GM19025 (cell line): ENCODE measurements at regions not wholly inside any gene's neighbourhood (a gene's known extent, or its start where the extent isn't known, plus 50 kb on each side); places are given as distances from the start of the nearest gene placed in this dataset.
"Not testable (repeated sequence)": the region's sequence is repeated elsewhere in the genome, so short reads cannot be mapped to it uniquely, and the experiment has no call there.

Source experiments
- ATAC-seq: cut with Tn5 transposase; IDR thresholded peaks from one replicate; pipeline ENCODE4 v1.9.1; 2021; ENCODE audit warnings: mild to moderate bottlenecking, low read depth, moderate library complexity; ENCODE audit not compliant: unreplicated experiment

DNA sequence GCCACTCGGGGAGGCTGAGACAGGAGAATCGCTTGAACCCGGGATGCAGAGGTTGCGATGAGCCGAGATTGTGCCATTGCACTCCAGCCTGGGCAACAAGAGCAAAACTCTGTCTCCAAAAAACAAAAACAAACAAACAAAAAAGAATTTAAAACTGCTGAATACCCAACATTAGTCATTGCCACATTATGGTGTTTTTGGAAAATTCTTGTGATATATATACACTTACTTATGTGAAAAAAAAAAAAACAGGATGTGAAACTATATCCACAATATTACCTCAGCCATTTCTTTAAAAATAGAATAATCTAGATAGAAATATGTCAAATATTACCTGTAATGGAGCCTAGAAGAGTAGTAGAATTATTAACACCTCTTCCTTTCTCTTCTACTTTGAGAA lies 288.3 kb upstream of the FN1 start:
- ATAC-seq = no peak

DNA sequence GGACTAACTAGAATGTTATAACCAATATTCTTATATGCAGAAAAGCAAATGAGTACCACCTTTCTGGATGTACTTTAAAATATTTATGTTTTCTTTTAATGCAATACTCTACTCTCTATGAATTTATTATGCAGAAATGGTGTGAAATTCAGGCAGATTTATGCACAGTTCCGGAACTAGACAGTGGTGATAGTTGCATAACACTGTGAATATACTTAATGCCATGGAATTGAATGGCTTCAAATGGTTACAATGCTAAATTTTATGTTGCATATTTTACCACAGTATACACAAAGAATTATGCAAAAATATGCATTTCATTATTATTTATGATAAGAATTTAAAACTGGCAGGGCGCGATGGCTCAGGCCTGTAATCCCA lies 287.8 kb upstream of the FN1 start:
- ATAC-seq = no peak

DNA sequence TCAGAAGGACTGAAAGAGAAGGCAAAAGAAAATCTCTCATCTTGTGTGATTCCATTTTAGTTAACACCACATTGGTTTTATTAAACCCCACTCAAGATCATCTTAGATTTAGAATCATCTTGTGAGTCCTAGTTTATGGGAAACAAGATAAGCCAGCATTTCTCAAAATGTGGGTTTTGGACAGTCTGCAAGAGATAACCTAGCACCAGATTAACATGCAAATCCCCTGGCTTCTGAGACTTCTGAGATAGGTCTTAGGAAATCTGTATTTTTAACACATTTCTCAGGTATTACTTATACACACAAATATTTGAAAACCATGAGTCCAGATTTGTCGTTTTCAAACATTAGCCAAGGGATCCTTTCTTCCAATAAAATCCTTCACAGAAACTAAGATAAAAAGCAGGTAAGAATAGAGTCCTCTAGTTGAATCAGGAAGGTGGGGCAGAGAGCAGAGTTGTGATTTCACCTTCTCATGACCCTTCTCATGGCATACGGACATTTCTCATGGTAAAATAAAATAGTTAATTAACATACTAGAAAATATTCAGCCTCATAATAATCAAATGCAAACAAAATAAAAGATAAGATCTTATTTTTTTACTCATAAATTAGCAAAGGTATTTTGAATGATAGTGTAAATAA lies 287.2 kb upstream of the FN1 start:
- no peak for ATAC-seq

DNA sequence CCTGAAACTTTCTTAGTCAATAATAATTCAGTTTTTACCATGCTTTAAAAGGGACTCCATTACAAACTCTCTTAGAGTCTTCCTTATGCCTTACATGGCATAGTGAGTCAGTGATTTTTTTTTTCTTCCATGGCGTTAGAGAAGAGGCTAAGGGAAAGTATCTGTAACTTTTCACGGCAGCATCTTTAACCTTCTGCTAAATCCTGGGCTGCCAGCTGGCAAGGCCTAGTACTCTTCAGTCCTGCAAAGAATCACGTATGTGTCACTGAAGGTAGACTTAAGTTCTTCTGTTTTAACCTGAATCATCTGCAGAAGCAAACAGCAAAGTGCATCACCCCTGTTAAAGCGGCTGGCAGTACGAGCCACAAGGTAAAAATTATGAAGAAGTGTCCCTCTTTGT lies 286.3 kb upstream of the FN1 start:
- no peak for ATAC-seq

DNA sequence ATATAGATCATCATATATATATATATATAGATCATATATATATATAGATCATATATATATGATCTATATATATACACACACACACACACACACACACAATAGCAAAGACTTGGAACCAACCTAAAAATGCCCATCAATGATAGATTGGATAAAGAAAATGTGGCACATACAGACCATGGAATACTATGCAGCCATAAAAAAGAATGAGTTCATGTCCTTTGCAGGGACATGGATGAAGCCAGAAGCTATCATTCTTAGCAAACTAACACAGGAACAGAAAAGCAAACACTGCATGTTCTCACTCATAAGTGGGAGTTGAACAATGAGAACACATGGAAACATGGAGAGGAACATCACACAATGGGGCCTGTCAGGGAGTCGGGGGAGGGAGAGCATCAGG lies 285.6 kb upstream of the FN1 start:
- ATAC-seq = not testable (repeated sequence)

DNA sequence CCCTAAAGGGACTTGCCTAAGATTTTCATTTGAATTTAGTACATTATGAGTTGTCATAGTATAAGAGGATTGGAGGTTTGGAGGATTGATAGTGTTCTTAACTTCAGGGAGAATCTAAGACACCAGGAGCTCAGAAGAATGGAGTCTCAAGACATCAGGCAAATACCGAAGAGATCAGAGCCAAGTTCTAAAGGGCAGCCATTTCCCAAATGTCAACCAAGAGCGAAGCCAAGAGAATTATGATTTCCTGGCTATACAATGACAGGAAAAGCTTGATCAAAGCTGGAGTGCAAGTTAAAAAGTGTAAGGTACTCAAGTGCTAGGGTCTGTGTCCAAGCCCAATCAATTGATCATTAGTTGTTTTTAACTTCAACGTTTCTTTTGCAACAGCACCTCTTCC lies 283.0 kb upstream of the FN1 start:
- ATAC-seq = no peak

DNA sequence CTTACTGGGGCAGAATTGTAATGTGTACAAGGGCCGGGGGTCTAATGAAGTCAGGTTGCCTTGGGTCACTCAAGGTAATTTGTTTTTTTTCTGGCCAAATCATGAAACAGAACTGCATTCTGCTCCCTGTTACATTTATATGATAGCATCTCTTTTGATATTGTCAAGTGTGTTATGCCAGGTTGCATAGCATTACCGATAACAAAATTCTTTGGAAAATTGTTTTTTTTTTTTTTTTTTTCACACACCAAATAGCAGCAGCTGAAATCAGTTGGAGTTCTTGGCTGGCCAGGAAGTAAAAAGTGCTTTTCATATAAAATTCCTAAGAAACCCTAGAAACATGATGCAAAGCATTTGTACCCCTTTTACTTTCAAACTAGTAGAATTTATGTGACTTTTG lies 282.6 kb upstream of the FN1 start:
- no peak for ATAC-seq

DNA sequence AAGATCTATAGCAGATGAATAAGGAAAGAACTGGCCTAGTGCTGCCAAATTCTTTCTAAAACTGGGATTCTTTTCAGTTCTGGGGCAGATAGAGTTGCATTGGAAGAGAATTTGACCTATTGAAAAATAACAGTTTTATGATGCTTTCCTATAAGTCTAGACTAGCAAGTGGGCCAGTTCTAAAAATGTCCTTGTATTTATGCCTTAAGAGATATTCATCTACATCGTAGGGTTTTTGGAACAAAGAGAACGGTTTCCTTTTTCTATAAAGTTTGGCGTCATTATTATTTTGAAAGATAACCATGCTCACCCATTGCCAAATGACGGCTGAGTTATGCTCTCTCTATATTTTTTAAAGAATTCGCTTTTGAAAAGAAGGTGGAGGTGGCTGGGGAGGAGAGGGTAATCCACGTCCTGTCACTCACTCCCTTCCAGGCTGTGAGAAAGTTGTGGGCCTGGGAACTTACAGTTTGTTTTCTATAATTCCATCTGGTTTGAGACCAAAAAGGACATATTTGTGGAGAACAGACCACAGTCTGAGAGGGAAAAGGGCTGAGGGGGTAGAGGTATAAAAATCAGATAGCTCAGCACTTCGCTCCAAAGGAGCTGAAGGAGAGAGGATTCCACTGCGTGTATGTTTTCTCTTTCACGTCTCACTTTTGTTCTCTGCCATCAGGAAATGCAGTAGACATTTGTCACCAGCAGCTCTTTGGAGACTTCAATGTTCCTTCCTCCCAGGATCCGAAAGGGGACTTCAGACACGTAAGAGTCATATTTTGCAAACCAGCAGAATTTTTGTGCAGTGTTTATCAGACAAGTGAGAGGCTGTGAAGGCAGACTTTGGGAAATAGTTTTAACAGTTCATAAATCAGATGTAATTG lies 281.9 kb upstream of the FN1 start:
- no peak for ATAC-seq

DNA sequence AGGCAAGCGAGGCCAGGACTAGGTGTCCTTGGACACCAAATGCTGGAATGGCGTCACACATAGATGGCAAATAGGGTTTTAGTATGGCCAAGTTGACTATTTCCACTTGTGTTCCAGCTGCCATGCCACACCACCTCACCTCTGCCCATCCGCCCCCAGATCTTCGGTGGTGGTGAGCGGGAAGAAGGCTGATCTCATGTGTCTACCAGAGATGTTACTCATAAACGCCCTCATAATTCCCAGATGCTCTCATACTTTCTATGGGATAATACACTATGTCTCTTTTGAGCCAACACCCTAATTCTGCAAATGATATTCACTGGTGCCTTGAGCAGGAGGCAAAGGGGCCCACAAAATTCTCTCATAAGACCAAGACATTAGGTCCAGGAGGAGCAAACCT lies 281.1 kb upstream of the FN1 start:
- ATAC-seq = no peak

DNA sequence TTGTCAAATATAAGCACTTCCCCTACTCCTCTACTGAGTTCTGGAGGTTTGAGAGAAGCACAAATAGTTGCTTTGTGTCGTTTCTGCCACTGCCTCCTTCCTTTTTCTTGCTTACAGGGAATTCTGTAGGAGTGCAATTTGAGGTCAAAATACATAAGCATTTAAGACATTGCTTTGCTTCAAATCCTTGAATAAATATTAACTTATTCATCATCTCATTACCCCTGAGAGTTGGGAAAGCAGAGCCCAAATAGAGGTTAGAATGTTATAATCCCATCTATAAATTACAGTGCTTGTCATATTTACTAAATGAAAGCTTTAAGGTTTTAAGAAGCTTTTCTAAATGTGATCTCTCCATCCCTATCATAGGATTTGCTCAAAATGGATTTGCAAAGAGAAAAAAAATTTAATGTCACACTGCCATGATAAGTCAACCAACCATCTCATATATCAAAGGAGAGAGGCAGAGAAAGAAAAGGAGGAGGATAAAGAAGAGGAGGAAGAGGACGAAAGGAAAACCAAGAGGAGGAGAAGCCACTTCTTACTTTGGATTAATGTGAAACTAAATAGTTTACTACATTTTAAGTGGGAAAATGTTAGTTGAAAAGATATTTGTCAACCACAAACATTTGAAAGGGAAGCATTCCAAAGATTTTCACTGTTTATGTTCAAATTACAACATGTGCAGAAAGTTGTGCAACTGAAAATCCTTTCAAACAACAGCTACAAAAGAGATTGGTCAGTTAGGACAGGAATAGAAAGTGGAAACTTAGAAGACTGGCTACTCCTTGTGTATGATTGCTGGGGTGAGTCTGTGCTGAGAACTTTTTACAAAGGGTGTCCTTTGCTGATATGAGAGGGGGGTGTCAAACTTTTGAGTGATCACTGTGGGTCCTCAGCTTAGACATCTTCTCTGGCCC lies 277.3 kb upstream of the FN1 start:
- ATAC-seq = no peak

DNA sequence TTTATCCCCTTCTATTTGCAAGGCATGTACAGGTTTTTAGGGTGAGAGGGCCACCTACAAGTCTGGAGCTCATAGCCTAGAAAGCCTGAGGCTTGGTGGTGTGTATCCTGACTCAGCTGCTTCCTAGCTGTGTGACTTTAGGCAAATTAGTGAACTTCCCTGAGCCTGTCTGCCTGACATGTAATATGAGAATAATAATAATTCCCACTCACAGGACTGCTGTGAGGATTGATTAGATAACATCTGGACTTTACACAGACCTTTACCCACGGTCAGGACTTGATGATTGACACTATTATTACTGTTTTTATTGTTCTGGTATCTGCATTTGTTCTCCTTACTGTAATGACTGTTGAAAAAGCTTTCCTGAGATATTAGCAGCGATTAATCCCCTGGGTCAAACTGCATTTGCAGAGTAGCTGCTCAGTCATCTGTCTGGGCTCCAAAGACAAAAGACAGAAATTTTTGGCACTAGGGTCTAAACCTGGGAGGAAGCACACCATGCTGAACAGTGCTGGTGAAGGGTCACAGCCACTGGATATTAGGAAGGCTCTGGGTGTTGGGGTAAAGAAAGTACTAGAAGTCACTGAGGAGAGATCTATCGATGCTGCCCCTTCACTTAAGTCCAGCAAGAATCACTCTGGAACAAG lies 276.5 kb upstream of the FN1 start:
- ATAC-seq = no peak

DNA sequence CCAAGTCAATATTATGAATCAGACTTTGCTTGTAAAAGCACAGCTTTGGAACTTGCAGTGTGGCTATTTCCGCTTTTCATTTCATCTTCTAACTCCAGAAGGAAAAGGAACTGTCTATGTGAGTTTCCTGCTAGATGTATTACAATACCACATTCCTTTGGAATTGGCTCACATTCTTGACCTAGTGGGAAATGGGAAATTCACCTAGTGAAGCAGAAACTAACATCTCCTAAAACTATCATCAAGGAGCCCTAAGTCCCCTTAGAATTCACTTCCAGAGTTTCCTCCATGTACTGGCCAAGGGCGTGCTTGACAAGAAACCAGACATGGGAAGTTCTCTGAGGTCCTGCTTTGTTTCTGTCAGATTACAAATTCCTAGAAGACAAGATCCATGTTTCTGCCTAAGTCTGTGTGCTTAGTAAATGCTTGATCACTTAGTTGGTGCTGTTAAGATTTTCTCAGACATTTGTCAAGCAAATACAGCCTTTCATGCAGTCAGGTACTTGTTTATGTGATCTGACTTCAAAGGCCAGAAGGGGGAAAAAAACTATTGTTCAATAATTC lies 275.7 kb upstream of the FN1 start:
- no peak for ATAC-seq

DNA sequence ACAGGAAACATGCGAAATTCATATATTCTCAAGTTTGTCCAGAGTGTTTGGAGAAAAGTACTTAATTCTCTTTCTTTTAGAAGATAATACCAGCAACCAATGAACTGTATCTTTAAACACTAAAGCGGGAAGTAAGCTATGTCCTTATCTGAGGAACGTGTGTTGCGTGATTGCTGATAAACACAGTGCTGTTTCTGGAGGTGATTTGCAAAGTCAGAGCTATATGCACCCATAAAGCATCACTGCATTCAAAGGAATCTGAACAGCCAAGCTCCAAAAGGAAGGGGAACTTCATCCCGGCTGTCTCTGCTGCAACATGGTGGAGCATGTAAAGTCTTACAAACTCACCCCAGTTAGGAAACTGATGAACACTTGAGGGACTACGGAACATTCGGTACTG lies 271.7 kb upstream of the FN1 start:
- ATAC-seq = no peak

DNA sequence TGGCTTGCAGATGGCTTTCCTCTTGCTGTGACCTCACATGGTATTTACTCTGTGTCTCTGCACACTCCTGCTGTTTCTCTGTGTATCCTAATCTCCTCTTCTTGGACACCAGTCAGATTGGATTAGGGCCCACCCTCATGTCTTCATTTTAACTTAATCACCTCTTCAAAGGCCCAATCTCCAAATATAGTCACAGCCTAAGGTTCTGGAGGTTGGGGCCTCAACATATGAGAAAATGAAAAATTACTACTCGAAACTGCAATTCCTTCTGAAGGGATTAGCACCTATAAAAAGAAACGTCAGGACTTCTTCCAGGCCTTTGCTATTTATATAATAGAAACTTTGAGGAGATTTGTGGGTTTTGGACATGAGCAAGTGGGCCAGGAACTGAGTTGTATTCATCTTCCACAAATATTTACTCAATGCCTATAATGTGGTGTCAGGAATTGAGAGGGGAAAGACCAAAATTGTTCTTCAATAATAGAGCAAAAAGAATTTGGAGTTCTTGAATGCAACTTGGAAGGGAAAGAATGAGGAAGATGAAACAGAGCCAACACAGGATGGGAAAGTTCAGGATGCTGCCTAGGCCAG lies 270.0 kb upstream of the FN1 start:
- ATAC-seq = no peak

DNA sequence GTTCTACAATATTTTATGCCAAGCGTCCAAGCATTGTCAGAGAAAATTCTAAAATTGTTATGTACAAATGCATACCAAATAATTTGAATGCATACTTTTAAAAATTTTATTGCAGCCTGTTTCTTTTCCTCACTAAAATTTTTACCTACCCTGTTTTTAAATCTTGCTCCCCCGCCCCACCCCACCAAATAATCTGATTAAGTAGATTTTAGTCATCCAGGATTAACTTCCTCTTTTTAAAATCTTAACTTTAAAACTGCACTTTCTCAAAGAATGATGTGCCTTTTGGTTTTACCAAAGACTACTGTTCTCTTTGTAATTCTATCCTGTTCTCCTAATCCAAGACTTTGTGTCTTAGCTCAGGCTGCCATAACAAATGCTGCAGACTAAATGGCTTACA lies 269.4 kb upstream of the FN1 start:
- ATAC-seq = no peak

DNA sequence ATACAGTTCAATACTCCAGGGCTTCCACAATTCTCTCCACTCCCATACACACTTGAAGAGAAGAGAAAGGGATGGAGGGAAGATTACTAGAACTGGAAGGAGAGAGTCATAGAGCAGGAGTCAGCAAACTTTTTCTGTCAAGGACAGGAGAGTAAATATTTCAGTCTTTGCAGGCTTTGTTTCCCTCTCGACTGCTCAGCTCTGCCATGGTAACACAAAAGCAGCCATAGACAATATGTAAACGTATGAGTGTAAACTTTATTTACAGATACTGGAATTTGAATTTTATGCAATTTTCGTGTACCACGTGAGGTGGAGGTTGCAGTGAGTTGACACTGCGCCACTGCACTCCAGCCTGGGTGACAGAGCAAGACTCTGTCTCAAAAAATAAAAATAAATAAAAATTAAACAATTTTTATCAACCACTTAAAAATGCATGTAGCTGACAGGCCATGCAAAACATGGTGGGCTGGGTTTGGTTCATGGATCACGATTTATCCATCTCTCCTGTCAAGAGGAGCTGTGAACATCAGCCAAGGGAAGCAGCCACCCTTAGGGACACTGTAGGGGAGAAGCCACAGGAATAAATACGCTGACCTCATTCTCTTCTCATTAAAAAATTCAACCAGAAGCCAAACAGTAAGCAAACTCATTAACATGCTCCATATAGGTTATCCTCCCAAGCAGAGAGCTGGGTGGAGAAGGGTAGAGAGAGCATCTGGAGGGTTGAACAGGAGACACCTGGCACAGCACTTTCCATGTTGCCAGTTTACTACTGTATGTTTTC lies 266.4 kb upstream of the FN1 start:
- ATAC-seq = no peak

DNA sequence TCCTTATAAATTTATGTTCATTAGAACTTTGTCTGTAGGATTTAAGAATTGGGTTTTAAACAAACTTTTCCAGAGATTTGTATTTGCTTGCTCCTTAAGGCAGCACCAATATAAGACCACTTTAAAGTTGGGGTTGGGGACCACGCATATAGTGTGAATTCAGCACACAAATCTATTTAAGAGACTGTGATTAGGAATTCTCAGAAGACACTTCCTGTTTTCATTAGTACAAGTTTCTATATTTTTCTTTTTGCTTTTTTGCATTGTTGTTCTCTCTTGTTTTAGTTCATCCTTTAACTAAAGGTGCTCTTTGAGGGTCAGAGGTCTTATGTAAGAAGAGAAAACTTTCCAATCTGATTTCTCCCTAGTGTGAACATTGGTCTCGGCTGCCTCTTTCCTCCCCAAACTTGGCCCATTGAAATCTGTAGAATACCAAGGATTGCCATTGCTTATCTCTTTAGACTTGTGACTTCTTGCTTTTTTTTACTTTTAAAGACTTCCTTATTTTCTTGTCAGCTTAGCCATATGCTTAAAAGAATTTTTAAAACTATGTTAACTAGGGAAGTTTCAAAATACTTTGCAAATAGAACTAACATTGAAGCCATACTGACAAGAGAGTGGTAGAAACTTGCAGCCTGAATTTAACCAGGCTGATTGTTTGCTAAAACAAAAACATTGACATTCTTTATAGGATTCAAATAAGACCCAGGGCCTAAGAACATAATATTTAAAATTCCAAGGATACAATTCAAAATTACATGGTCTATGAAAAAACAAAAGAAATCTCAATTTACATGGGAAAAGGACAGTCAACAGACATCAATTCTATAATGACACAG lies 264.1 kb upstream of the FN1 start:
- no peak for ATAC-seq

DNA sequence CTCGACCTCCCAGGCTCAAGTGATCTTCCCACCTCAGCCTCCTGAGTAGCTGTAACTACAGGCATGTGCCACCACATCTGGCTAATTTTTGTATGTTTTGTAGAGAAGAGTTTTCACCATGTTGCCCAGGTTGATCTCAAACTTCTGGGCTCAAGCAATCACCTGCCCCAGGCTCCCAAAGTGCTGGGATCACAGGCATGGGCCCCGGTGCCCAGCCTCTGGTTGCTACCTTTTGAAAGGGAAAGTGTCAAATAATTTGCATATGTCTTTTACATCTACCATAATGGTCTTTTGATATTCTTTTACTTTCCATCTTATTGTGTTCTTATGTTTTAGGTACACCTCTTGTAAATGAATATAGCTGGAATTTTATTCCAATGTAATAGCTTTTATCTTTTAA lies 263.1 kb upstream of the FN1 start:
- ATAC-seq = no peak
